Adipose tissue (tissue), 3 donors: ENCODE measurements at regions not wholly inside any gene's neighbourhood (a gene's known extent, or its start where the extent isn't known, plus 50 kb on each side); places are given as distances from the start of the nearest gene placed in this dataset.
A peak's percentile ranks its signal among the peaks of the same experiment; 100 is the strongest.
"Not testable (repeated sequence)": the region's sequence is repeated elsewhere in the genome, so short reads cannot be mapped to it uniquely, and the experiment has no call there.

Source experiments
- H3K27ac ChIP-seq: one replicate; pipeline ENCODE4 v1.5.1; 2013; ENCODE audit warnings: low read depth, low read length
- WGBS, 3 donors: extraction: QIAGEN DNeasy Blood & Tissue Kit; methylation state at CpG; one replicate each; pipeline ENCODE4 v1.1.7; 2013; 5-methylcytosine and 5-hydroxymethylcytosine counted together
- donor health status: healthy with polysubstance abuse.
- donor health status: Bipolar disorder and iron deficiency.
- donor health status: healthy.

GRCh38 chr12:46489951-46490388, 117.4 kb upstream of the SLC38A2 start:
- 54 to 74% (median 67%) methylated on average over 5 of the region's 5 CpGs for WGBS, 3 donors
- H3K27ac ChIP-seq, result peak overlapping the region; percentile 80

GRCh38 chr12:46487567-46488131, 115.1 kb upstream of the SLC38A2 start:
- H3K27ac ChIP-seq, result no peak overlapping the region
- WGBS, 3 donors, result 64 to 94% (median 74%) methylated on average over 7 of the region's 7 CpGs

- H3K27ac ChIP-seq, result no peak overlapping the region
Measured at GRCh38 chr12:46486588-46486987, 114.0 kb upstream of the SLC38A2 start.

- no peak overlapping the region for H3K27ac ChIP-seq
- WGBS, 3 donors, result 94 to 96% (median 95%) methylated on average over 5 of the region's 5 CpGs
Measured at GRCh38 chr12:46485853-46486252, 113.3 kb upstream of the SLC38A2 start.

- WGBS, 3 donors, result 80 to 95% (median 81%) methylated on average over 6 of the region's 6 CpGs
- H3K27ac ChIP-seq, result no peak overlapping the region
Measured at GRCh38 chr12:46484396-46485061, 112.0 kb upstream of the SLC38A2 start.

- WGBS, 3 donors, result 65 to 77% (median 73%) methylated on average over 4 of the region's 4 CpGs
- no peak overlapping the region for H3K27ac ChIP-seq
Measured at GRCh38 chr12:46483572-46484395, 111.2 kb upstream of the SLC38A2 start.

- no peak overlapping the region for H3K27ac ChIP-seq
- WGBS, 3 donors, result 78 to 88% (median 81%) methylated on average over 1 of the region's 1 CpG
Measured at GRCh38 chr12:46480724-46481123, 108.2 kb upstream of the SLC38A2 start.

GRCh38 chr12:46480316-46480715, 107.7 kb upstream of the SLC38A2 start:
- 89 to 94% (median 90%) methylated on average over 3 of the region's 3 CpGs for WGBS, 3 donors
- H3K27ac ChIP-seq, result no peak overlapping the region

GRCh38 chr12:46478123-46478522, 105.5 kb upstream of the SLC38A2 start:
- 94 to 100% (median 94%) methylated on average over 2 of the region's 2 CpGs for WGBS, 3 donors
- H3K27ac ChIP-seq, result no peak overlapping the region

GRCh38 chr12:46477541-46477940, 105.0 kb upstream of the SLC38A2 start:
- no peak overlapping the region for H3K27ac ChIP-seq

- no peak overlapping the region for H3K27ac ChIP-seq
- WGBS, 3 donors, result 86 to 93% (median 88%) methylated on average over 3 of the region's 3 CpGs
Measured at GRCh38 chr12:46475972-46476645, 103.5 kb upstream of the SLC38A2 start.

GRCh38 chr12:46474385-46474784, 101.8 kb upstream of the SLC38A2 start:
- H3K27ac ChIP-seq, result not testable (repeated sequence)
- 83 to 86% (median 84%) methylated on average over 9 of the region's 9 CpGs for WGBS, 3 donors

- no peak overlapping the region for H3K27ac ChIP-seq
- 9 to 10% (median 9%) methylated on average over 8 of the region's 8 CpGs for WGBS, 3 donors
Measured at GRCh38 chr12:46473634-46474329, 101.2 kb upstream of the SLC38A2 start.

GRCh38 chr12:46472893-46473633, 100.5 kb upstream of the SLC38A2 start:
- WGBS, 3 donors, result 16 to 41% (median 34%) methylated on average over 4 of the region's 4 CpGs

GRCh38 chr12:46472144-46472705, 99.7 kb upstream of the SLC38A2 start:
- 60 to 71% (median 68%) methylated on average over 5 of the region's 5 CpGs for WGBS, 3 donors
- no peak overlapping the region for H3K27ac ChIP-seq

More at GRCh38 chr12:46472893-46473633, 100.5 kb upstream of the SLC38A2 start:
- H3K27ac ChIP-seq, result no peak overlapping the region

- WGBS, 3 donors, result 60 to 77% (median 70%) methylated on average over 2 of the region's 2 CpGs
- H3K27ac ChIP-seq, result no peak overlapping the region
Measured at GRCh38 chr12:46471404-46471803, 98.8 kb upstream of the SLC38A2 start.

GRCh38 chr12:46470975-46471374, 98.4 kb upstream of the SLC38A2 start:
- no peak overlapping the region for H3K27ac ChIP-seq
- WGBS, 3 donors, result 68 to 82% (median 77%) methylated on average over 1 of the region's 1 CpG
